Stimulated activated naive CD4-positive, alpha-beta T cell treated with Interleukin-2 at 50 U/mL for 16 hours (primary cell): ENCODE measurements at regions not wholly inside any gene's neighbourhood (a gene's known extent, or its start where the extent isn't known, plus 50 kb on each side); places are given as distances from the start of the nearest gene placed in this dataset.
"Not testable (repeated sequence)": the region's sequence is repeated elsewhere in the genome, so short reads cannot be mapped to it uniquely, and the experiment has no call there.

Source experiments
- DNase-seq: peaks from one replicate; lab custom pipeline; 2025; lab: John Stamatoyannopoulos, UW

- no peak for DNase-seq
These were observed 437.0 kb upstream of the KCNMB2 start for GRCh38 chr3:178099274-178099673.

DNA sequence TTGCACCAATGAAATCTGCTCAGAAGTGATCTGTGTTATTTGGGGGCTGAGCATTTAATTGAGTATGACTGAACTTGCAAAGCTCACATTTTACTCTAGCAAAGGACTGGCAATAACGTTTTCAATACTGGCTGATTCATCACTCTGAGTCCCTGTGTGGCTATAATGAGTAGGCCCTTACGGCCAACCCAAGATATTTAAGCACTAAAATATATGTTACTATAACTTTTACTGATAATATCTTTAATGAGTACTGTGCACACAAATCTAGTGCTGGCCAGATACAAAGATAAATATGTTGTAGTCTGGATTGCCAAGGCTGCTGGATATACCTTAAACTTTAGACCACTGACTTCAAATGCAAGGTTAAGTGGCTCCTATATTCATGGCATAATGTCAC lies 436.4 kb upstream of the KCNMB2 start:
- DNase-seq = no peak

GRCh38 chr3:178100908-178101307 lies 435.3 kb upstream of the KCNMB2 start:
- DNase-seq = no peak

- DNase-seq = no peak
These were observed 433.1 kb upstream of the KCNMB2 start for GRCh38 chr3:178103140-178103539.

GRCh38 chr3:178107804-178108203 lies 428.4 kb upstream of the KCNMB2 start:
- no peak for DNase-seq

DNA sequence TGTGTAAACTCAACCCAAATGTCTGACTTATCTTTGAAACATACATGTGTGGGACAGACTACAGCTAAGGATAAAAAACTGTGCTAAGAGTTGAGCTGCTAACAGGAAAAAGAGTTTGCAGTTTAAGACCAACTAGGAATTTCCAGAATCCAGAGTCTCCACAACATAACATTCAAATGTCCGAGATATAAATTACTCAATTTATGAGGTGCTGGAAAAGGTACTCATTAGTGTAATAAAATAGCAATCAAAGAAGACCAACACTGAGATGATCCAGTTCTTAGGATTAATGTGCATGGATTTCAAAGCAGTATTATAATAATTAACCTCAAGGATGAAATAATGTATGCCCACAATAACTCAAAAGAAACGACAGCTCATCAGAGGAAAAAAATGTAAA lies 426.5 kb upstream of the KCNMB2 start:
- no peak for DNase-seq

- DNase-seq = no peak
These were observed 424.1 kb upstream of the KCNMB2 start for GRCh38 chr3:178112134-178112533.

DNA sequence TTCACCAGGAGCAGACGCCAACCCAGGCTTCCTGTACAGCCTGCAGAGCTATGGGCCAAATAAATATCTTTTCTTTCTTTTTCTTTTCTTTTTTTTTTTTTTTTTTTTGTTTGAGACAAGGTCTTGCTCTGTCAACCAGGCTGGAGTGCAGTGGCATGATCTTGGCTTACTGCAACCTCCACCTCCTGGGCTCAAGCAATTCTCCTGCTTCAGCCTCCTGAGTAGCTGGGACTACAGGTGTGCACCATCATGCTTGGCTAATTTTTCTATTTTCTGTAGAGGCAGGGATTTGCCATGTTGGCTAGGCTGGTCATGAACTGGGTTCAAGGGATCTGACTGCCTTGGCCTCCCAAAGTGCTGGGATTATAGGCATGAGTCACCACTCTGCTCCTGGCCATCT lies 423.7 kb upstream of the KCNMB2 start:
- not testable (repeated sequence) for DNase-seq

GRCh38 chr3:178117641-178118040 lies 418.6 kb upstream of the KCNMB2 start:
- no peak for DNase-seq

DNA sequence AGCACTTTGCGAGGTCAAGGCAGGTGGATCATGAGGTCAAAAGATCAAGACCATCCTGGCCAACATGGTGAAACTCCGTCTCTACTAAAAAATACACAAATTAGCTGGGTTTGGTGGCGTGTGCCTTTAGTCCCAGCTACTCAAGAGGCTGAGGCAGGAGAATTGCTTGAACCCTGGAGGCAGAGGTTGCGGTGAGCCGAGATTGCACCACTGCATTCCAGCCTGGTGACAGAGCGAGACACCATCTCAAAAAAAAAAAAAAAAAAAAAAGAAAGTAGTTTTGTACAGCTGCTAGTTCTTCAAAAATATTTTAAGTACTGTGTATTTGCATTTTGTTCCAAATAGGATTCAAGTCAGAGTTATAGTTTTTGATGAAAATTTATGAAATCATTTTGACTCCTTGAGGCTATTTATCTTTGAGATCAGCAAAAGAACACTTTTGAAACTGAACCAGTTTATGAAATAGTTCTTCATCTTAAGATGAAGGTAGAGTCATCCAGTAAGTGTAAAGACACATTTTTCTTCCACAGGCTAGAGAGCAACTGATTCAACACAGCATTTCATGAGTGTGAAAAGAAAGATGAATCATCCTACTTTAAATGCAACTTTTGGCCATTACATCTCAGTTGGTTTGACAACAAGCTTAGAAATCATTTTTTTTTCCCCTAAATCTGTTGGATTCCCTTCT lies 416.5 kb upstream of the KCNMB2 start:
- DNase-seq = not testable (repeated sequence)

DNA sequence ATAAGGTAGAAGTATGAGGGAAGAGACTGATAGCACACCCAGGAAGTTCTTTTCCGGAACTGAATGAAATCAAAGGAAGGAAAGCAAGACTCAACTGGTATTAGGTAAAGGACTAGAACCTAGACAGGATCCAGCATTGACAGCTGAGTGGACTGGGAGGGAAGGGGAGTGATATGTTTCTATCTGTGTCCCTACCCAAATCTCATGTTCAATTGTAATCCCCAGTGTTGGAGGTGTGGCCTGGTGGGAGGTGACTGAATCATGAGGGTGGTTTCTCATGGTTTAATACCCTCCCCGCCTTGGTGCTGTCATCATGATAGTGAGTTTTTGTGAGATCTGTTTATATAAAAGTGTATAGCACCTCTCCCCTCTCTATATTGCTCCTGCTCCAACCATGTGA lies 415.9 kb upstream of the KCNMB2 start:
- no peak for DNase-seq

DNA sequence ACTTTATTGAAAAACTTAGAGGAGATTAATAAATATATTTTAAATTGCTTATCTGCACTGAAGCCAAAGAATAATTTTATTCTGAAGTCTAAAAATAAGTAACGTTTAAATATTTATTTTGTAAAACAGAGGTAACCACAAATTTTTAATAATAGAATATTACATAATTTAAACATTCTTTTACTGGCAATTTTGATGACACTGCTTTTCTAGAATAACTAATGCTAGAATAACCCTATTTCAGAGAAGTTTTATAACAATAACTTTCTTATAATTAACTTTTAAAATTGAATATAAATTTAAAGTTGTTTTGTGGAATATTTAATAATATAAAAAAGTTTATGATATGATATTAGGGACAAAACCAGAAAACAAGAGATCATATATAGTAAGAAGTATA lies 409.6 kb upstream of the KCNMB2 start:
- DNase-seq = no peak

- no peak for DNase-seq
These were observed 409.0 kb upstream of the KCNMB2 start for GRCh38 chr3:178127221-178127620.

GRCh38 chr3:178129109-178129508 lies 407.1 kb upstream of the KCNMB2 start:
- no peak for DNase-seq

DNA sequence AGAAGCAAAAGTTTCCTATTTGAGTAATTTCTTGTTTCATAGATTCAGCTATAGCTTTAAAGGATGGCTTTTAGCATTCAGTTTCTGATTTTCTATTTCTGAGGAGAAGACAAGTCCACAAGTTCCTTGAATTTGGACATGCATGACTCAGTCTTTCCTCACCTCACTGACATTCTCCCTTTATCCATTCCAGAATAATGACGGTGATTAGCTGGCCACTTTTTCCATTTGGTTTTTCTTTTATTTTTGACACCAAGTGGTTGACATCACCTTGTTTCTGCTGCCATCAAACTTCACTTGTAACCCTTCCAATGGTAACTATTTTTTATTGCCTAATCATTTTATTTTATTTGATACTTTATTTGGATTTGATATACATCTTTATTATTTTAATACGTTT lies 404.4 kb upstream of the KCNMB2 start:
- DNase-seq = no peak

- DNase-seq = no peak
These were observed 399.0 kb upstream of the KCNMB2 start for GRCh38 chr3:178137206-178137605.

DNA sequence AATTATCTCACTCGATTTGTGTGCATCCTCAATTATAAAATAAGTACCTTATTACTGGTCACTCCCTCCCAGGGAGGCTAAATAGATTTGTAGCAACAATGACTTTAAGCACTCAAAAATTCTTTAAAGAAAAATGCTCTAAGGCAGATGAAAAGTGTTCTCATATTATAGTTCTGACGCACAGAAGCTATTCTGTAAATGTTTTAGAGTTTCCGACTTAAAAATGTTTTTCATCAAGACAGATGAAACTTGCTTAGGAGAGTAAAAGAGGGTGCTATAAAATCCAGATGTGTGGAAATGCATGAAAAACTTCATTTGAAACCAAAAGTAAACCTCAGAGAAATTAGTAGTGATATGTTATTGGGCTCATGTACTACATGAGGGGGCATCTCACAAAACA lies 398.4 kb upstream of the KCNMB2 start:
- no peak for DNase-seq

- DNase-seq = no peak
These were observed 397.1 kb upstream of the KCNMB2 start for GRCh38 chr3:178139116-178139515.

DNA sequence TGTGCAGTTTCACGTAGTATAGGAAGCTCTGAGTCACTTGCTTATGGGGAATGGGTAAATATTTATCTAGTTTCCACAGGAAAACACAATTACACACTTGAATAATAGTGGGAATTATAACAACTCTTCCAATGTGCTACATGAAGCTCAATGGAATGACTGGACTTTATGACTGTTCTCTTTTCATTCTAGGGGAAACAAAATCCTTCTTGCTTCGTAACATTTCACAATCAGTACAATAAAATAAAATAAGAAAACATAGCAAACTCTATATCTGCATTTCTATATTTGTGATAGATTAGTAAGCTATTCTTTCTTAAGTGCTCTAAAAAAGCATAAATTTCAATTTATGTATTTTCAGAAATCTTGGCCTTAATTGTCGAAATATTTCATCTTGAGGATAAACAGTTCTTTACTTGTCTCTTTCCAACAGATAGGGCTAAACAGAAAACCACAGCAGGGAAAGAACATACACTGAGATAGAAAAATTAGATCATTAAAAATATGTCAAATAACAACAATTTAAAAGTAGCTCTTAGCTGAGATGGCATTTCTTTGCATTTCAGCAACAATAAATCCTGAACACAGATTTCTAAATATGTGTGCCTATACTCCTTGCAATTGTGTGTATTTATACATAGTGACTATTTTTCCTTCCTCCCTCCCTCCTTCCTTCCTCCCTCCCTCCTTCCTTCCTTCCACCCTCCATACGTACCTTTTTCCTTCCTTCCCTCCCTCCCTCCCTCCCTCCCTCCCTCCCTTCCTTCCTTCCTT lies 395.5 kb upstream of the KCNMB2 start:
- no peak for DNase-seq

GRCh38 chr3:178141305-178141684 lies 394.9 kb upstream of the KCNMB2 start:
- not testable (repeated sequence) for DNase-seq

DNA sequence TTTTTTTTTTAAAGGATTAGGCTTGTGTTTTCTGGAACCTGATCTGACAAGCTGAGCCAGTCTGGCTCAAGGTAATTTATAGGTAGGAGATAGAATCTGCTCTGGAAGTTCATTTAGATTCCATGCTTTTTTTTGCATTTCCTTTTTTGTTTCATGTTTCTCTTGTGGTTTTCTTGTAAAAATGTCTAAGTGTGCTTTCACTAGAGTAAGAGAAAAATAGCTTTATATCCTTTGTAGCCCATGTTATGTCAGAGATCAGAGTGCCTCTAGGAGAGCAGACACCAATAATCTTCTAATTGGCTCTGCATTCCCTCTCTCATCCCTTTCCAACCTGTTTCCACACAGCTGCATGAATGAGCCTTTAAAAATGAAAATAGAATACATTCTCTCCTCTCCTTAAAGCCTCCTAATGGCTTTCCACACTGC lies 389.8 kb upstream of the KCNMB2 start:
- DNase-seq = no peak

DNA sequence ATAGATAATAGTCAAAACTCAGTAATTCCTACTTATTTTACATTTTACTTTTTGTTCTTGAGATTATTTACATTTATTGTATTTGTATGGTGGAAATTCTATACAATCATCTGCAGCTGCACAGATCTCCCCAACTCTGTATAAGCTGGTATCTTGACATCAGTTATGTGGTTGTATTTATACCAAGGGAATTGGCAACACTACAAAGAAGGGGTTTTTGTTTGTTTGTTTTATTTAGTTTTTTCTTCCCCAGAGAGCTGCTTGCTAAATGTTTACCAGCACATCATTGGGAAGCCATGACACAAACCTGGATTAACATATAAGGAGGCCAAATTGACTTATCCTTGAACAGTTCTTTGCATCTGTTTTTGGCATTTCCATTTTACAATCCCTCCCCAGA lies 389.2 kb upstream of the KCNMB2 start:
- no peak for DNase-seq

DNA sequence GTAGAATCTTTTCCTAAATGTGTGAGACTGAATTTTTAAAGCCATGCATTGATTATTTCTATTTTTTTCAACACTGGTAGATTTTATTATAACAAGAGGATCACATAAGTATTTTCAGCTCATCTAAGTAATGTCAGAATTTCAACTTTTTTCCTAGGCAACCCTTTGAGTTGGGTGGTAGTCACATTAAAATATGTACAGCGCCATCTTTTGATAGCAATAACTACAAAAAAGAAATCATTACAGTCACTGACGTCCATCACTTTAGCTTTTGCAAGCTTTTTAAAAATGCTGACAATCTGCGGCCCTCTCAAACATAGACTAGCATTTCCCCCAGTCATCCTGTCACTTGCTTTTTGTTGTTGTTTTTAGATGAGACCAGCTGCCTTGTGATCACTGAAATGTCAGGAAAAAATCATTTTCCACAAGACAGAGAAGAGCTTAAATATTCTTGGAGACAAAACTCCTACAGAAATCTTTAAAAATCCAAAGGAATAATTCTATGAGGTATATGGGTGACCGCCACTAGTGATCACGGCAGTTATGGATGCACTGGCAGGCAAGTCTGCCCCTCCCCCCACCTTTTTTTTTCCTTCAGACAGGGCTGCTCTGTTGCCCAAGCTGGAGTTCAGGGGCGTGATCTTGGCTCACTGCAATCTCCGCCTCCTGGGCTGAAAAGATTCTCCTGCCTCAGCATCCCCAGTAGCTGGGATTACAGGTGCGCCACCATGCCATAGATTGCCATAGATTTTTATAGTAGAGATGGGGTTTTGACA lies 384.0 kb upstream of the KCNMB2 start:
- DNase-seq = no peak
